ENCODE measurements at regions not wholly inside any gene's neighbourhood (a gene's known extent, or its start where the extent isn't known, plus 50 kb on each side); places are given as distances from the start of the nearest gene placed in this dataset.

DNA sequence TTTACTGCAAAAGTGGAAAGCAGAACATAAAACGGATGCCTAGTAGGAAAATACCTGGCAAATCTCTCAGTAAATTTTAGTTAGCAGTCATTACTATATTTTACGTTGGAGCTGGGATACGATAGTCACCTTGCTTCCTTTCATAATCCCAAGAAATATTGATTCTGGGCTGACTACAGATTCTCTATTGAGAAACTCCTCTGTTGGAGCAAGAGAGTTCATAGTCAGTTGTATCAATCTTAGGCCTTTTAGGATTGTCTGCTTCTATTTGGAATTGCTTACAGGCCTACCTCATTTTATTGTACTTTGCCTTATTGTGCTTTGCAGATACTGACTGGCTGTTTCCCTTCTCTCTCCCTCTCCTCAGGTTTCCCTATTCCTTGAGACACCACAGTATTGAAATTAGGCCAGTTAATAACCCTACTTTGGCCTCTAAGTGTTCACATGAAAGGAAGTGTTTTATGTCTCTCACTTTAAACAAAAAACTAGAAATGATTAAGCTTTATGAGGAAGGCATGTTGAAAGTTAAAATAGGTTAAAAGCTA is 233.7 kb upstream of the TARS1 start:
- TF ChIP-seq, protein P1, sequence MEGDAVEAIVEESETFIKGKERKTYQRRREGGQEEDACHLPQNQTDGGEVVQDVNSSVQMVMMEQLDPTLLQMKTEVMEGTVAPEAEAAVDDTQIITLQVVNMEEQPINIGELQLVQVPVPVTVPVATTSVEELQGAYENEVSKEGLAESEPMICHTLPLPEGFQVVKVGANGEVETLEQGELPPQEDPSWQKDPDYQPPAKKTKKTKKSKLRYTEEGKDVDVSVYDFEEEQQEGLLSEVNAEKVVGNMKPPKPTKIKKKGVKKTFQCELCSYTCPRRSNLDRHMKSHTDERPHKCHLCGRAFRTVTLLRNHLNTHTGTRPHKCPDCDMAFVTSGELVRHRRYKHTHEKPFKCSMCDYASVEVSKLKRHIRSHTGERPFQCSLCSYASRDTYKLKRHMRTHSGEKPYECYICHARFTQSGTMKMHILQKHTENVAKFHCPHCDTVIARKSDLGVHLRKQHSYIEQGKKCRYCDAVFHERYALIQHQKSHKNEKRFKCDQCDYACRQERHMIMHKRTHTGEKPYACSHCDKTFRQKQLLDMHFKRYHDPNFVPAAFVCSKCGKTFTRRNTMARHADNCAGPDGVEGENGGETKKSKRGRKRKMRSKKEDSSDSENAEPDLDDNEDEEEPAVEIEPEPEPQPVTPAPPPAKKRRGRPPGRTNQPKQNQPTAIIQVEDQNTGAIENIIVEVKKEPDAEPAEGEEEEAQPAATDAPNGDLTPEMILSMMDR (IDR thresholded peaks at IDR 0.05): no peak
- TF ChIP-seq POLR2A (IDR thresholded peaks at IDR 0.05): no peak
- TF ChIP-seq POLR2AphosphoS5 (IDR thresholded peaks at IDR 0.05; ENCODE audit: insufficient read depth in 1 of 2, low read depth in 1 of 2): no peak

All from vagina (tissue), 2 donors.